HepG2 (cell line): ENCODE measurements at regions not wholly inside any gene's neighbourhood (a gene's known extent, or its start where the extent isn't known, plus 50 kb on each side); places are given as distances from the start of the nearest gene placed in this dataset.

Experiments
- GATAD2A ChIP-seq: IDR thresholded peaks from 2 replicates; pipeline ENCODE4 v1.6.1; 2016
- HMGA1 ChIP-seq: sonication (generic); formaldehyde crosslinking; conservative IDR thresholded peaks from 2 replicates; pipeline ENCODE4 v1.4.0; 2020; ENCODE audit warnings: missing genetic modification reagents
- HOMEZ ChIP-seq: IDR thresholded peaks from 2 replicates; pipeline ENCODE4 v1.6.1; 2016; ENCODE audit warnings: low read depth
- KLF12 ChIP-seq: sonication (generic); formaldehyde crosslinking; IDR thresholded peaks from 2 replicates; pipeline ENCODE4 v1.4.0; 2020; ENCODE audit warnings: missing genetic modification reagents, borderline replicate concordance
- MIXL1 ChIP-seq: IDR thresholded peaks from 2 replicates; pipeline ENCODE4 v1.6.1; 2016
- PLRG1 ChIP-seq: fragments of 450-650 bp; conservative IDR thresholded peaks from 2 replicates; pipeline ENCODE4 v1.6.1; 2016
- SOX5 ChIP-seq: IDR thresholded peaks from 2 replicates; pipeline ENCODE4 v1.6.1; 2016; ENCODE audit warnings: borderline replicate concordance
- TBX3 ChIP-seq: fragments of 450-650 bp; IDR thresholded peaks from 2 replicates; pipeline ENCODE4 v1.6.1; 2017; ENCODE audit warnings: antibody characterized with exemption, mild to moderate bottlenecking, inconsistent platforms, borderline replicate concordance
- ZBTB25 ChIP-seq: IDR thresholded peaks from 2 replicates; pipeline ENCODE4 v1.6.1; 2018; ENCODE audit warnings: missing genetic modification reagents
- ZNF101 ChIP-seq: sonication (generic); formaldehyde crosslinking; IDR thresholded peaks from 2 replicates; pipeline ENCODE4 v1.4.0; 2020; ENCODE audit warnings: mild to moderate bottlenecking, low read depth, missing genetic modification reagents, borderline replicate concordance
- ZNF138 ChIP-seq: sonication (generic); formaldehyde crosslinking; IDR thresholded peaks from 2 replicates; pipeline ENCODE4 v1.5.0; 2020; ENCODE audit warnings: mild to moderate bottlenecking, low read depth, missing genetic modification reagents
- ZNF17 ChIP-seq: sonication (generic); formaldehyde crosslinking; IDR thresholded peaks from 2 replicates; pipeline ENCODE4 v1.5.0; 2020; ENCODE audit warnings: mild to moderate bottlenecking, missing genetic modification reagents
- ZNF337 ChIP-seq: sonication (generic); formaldehyde crosslinking; IDR thresholded peaks from 2 replicates; pipeline ENCODE4 v1.5.1; 2020; ENCODE audit warnings: missing genetic modification reagents, low read depth, mild to moderate bottlenecking, borderline replicate concordance
- ZNF550 ChIP-seq: sonication (generic); formaldehyde crosslinking; IDR thresholded peaks from 2 replicates; pipeline ENCODE4 v1.4.0; 2020; ENCODE audit warnings: mild to moderate bottlenecking, missing genetic modification reagents, borderline replicate concordance
- ZNF639 ChIP-seq: conservative IDR thresholded peaks from 2 replicates; pipeline ENCODE4 v1.6.1; 2018; ENCODE audit warnings: missing genetic modification reagents
- ZSCAN12 ChIP-seq: sonication (generic); formaldehyde crosslinking; IDR thresholded peaks from 2 replicates; pipeline ENCODE4 v1.9.0; 2021; ENCODE audit warnings: mild to moderate bottlenecking, missing genetic modification reagents
- TF ChIP-seq, protein P1 (sequence below): IDR thresholded peaks from 2 replicates; pipeline ENCODE4 v1.6.1; 2016; ENCODE audit warnings: low read depth, borderline replicate concordance
- TF ChIP-seq, protein P2 (sequence below): sonication (generic); formaldehyde crosslinking; IDR thresholded peaks from 2 replicates; pipeline ENCODE4 v1.4.0; 2020; ENCODE audit warnings: missing genetic modification reagents
- TF ChIP-seq, protein P3 (sequence below): sonication (generic); formaldehyde crosslinking; IDR thresholded peaks from 2 replicates; pipeline ENCODE4 v1.9.0; 2021; ENCODE audit warnings: missing genetic modification reagents, mild to moderate bottlenecking, borderline replicate concordance

GRCh38 chr18:62460851-62461300, 61.9 kb upstream of the ZCCHC2 start (continued):
- TF ChIP-seq ZNF138 (CRISPR knock-in tag), result no peak
- no peak for TF ChIP-seq ZNF550 (CRISPR knock-in tag)
- TF ChIP-seq HOMEZ (CRISPR knock-in tag), result 0 out of 2 replicates have a peak, but pooled peaks have one; percentile 17
- no peak for TF ChIP-seq PLRG1
- no peak for TF ChIP-seq ZSCAN12 (CRISPR knock-in tag)
- TF ChIP-seq ZNF101 (CRISPR knock-in tag), result no peak
- peak; percentile 98 for TF ChIP-seq GATAD2A (CRISPR knock-in tag)
- TF ChIP-seq ZNF337, result no peak
- TF ChIP-seq, protein P1, sequence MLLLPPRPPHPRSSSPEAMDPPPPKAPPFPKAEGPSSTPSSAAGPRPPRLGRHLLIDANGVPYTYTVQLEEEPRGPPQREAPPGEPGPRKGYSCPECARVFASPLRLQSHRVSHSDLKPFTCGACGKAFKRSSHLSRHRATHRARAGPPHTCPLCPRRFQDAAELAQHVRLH (CRISPR knock-in tag), result no peak
- TF ChIP-seq MIXL1, result peak; percentile 43; the same call in 1 of the 2 replicates
- TF ChIP-seq ZNF639 (CRISPR knock-in tag), result no peak
- TF ChIP-seq, protein P2, sequence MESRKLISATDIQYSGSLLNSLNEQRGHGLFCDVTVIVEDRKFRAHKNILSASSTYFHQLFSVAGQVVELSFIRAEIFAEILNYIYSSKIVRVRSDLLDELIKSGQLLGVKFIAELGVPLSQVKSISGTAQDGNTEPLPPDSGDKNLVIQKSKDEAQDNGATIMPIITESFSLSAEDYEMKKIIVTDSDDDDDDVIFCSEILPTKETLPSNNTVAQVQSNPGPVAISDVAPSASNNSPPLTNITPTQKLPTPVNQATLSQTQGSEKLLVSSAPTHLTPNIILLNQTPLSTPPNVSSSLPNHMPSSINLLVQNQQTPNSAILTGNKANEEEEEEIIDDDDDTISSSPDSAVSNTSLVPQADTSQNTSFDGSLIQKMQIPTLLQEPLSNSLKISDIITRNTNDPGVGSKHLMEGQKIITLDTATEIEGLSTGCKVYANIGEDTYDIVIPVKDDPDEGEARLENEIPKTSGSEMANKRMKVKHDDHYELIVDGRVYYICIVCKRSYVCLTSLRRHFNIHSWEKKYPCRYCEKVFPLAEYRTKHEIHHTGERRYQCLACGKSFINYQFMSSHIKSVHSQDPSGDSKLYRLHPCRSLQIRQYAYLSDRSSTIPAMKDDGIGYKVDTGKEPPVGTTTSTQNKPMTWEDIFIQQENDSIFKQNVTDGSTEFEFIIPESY (CRISPR knock-in tag), result 0 out of 2 replicates have a peak, but pooled peaks have one; percentile 17
- TF ChIP-seq HMGA1 (CRISPR knock-in tag), result no peak
- no peak for TF ChIP-seq ZNF17 (CRISPR knock-in tag)
- TF ChIP-seq TBX3, result peak; percentile 42; the same call in 1 of the 2 replicates
- TF ChIP-seq, protein P3, sequence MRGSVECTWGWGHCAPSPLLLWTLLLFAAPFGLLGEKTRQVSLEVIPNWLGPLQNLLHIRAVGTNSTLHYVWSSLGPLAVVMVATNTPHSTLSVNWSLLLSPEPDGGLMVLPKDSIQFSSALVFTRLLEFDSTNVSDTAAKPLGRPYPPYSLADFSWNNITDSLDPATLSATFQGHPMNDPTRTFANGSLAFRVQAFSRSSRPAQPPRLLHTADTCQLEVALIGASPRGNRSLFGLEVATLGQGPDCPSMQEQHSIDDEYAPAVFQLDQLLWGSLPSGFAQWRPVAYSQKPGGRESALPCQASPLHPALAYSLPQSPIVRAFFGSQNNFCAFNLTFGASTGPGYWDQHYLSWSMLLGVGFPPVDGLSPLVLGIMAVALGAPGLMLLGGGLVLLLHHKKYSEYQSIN (CRISPR knock-in tag), result no peak
- TF ChIP-seq ZBTB25 (CRISPR knock-in tag), result peak; percentile 78
- TF ChIP-seq SOX5 (CRISPR knock-in tag), result peak; percentile 96
- TF ChIP-seq KLF12 (CRISPR knock-in tag), result no peak
